Epithelial cell of esophagus (primary cell): ENCODE measurements at regions not wholly inside any gene's neighbourhood (a gene's known extent, or its start where the extent isn't known, plus 50 kb on each side); places are given as distances from the start of the nearest gene placed in this dataset.
A peak's percentile ranks its signal among the peaks of the same experiment; 100 is the strongest.
"Not testable (repeated sequence)": the region's sequence is repeated elsewhere in the genome, so short reads cannot be mapped to it uniquely, and the experiment has no call there.

Source experiments
- DNase-seq: peaks from one replicate; pipeline ENCODE4 v3.0.0; 2010; ENCODE audit warnings: low read depth
- H3K4me3 ChIP-seq: 2 replicates; pipeline ENCODE4 v1.5.1; 2011; ENCODE audit warnings: mild to moderate bottlenecking, low read length, control low read depth
- TF ChIP-seq, protein P1 (sequence below): IDR thresholded peaks from 2 replicates; pipeline ENCODE4 v1.5.1; 2011; ENCODE audit warnings: low read depth, mild to moderate bottlenecking, low read length, control low read depth, inconsistent platforms; ENCODE audit not compliant: insufficient read depth; ENCODE audit errors: missing control alignments

DNA sequence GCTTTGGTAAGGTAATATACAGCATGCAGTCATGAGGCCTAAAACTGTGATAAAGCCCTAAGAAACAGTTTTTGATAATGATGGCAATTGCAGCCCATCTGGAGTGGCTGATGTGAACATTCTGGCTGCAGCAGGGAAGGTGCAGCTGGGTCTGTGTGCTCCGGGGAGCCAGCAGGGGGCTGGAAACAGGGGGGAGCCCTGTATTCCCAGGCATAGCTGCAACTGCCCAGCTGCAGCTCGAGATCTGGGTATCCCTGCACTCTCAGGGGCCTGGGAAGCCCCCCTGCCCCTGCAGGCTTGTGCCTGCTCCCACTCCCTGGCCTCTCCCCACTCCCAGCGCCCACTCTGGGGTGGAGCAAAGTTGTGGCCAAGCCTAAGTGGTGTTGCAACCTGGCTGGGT, 95.6 kb downstream of the RRAGB start:
- DNase-seq, result no peak
- no peak overlapping the region for H3K4me3 ChIP-seq
- TF ChIP-seq, protein P1, sequence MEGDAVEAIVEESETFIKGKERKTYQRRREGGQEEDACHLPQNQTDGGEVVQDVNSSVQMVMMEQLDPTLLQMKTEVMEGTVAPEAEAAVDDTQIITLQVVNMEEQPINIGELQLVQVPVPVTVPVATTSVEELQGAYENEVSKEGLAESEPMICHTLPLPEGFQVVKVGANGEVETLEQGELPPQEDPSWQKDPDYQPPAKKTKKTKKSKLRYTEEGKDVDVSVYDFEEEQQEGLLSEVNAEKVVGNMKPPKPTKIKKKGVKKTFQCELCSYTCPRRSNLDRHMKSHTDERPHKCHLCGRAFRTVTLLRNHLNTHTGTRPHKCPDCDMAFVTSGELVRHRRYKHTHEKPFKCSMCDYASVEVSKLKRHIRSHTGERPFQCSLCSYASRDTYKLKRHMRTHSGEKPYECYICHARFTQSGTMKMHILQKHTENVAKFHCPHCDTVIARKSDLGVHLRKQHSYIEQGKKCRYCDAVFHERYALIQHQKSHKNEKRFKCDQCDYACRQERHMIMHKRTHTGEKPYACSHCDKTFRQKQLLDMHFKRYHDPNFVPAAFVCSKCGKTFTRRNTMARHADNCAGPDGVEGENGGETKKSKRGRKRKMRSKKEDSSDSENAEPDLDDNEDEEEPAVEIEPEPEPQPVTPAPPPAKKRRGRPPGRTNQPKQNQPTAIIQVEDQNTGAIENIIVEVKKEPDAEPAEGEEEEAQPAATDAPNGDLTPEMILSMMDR, result no peak

DNA sequence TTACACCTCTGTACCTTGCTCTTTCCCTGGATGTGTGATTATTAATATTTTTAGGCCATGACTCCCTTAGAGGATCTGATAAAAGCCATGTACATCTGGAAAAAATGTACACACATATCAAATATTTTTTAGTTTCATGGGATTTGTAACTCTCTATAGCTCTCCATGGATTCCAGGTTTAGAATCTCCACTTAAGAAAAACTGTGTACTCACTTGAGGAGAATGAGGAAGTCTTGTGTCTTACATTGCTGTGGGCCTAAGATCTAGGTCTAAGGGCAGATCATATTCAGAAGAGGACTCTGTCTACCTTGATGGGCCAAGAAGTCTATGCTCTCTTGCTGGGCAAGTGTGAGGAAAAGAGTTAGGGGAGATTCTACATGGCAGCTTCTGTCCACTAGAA, 98.0 kb downstream of the RRAGB start:
- H3K4me3 ChIP-seq, result no peak overlapping the region
- no peak for DNase-seq
- TF ChIP-seq, protein P1, result no peak

DNA sequence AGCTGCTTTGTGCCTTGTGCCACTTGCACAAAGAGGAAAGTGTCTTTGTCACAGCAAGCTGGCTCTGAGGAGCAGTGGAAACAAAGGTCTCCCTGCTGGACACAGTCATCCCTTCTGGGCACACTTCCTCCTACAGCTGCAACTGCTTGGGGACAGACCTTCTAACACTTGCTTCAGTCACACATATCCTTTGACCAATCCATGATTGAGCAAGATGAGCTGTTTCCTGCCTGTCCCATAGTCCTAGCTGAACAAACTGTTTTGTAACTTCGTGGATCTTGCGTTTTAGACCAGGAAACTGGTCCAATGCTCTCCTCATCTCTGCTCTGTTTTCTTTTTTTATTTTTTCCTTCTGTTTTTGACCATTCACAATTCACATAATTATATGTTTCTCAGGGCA, 98.5 kb downstream of the RRAGB start:
- no peak overlapping the region for H3K4me3 ChIP-seq
- TF ChIP-seq, protein P1, result no peak
- no peak for DNase-seq

DNA sequence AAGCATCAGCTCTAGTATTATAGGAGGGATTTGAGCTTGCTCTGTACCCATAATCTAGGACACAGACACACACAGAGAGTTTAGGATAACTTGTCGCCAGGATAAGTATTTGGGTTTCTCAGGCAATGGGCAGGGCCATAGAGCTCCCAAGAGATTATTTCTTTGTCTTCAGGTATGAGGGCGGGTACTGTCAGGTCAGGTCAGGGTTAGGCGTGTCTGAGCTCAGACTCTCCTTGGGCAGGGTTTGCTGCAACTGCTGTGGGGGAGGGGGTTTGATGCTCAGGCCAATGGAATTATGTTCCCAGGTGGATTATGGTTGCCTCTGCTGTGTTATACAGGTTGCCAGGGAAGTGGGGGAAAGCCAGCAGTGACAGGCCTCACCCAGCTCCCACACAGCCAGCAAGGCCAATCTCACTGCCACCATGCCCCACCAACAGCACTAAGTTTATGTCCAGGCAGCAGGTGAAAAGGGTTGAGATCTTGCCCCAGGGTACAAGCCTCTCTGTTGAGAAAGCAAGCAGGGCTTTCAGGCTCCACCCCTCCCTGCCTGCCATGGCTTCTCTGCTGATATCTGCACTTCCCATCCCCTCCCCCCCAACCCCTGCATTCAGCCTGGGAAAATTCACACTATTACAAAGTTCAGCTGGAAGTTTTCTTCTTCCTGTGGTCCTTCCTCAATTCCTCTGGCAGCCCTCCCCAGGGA, 101.3 kb downstream of the RRAGB start:
- TF ChIP-seq, protein P1, result no peak
- no peak overlapping the region for H3K4me3 ChIP-seq
- peak; percentile 13 for DNase-seq

DNA sequence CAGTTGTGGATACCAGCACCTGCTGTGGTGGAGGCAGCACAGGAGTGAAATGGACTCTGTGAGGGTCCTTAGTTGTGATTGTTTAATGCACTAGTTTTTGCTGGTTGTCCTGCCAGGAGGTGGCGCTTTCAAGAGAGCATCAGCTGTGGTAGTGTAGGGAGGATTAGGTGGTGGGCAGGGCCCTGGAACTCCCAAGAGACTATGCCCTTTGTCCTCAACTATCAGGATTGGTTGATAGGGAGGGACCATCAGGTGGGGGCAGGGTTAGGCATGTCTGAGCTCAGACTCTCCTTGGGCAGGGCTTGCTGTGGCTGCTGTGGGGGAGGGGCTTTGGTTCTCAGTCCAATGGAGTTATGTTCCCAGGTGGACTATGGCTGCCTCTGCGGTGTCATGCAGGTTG, 121.9 kb downstream of the RRAGB start:
- TF ChIP-seq, protein P1, result no peak
- H3K4me3 ChIP-seq, result no peak overlapping the region
- DNase-seq, result no peak

DNA sequence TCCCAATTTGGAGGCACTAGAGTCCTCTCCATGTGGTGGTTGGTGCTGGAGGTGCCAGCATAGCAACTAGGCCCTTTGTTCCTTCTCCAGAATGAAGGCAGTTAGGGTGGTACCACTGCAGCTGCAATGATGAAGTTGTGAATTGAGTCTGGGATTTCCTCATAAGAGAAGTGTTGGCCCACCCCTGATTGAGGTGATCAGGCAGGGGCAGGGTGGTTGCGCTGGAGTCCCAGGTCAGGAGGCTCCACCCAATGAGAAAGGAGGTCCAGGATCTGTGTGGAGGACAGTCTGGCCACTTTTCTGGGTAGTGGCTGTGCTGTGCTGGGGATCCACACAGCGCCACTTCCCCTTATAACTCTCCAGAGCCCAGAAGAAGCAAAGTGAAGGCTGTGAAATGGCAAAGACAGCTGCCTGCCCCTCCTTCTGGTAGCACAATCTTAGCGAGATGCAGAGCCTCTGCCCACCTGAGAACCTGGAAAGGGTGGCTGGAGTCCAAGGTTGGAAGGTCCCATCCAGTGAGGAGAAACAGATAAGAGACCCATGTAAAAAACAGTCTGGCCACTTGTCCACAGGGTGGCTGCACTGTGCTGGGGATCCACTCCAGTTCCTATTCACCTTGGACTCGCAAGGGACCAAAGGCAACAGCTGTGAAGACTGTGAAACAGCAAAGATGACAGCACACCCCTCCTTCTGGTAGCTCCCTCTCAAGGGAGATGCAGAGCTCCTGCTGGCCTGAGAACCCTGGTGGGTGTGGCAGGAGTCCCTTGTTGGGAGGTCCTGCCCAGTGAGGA, 124.6 kb downstream of the RRAGB start:
- TF ChIP-seq, protein P1, result no peak
- DNase-seq, result no peak

DNA sequence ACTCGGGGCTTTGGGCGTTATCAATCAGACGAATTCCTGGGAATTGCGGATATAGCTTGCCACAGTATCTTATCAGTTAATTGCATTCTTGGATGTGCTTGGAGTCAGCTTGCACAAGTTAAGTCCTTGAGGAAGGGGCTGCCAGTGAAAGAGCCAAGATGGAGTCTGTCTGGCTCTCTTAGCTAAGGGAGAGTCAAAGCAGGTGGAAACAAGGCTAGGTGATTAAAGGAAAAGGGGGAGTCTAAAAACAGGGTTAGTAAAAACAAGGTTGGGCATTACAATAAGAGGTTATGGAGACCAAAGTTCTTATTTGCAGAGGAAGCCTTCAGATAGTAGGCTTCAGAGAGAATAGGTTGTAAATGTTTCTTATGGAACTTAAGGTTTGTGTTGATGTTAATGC, 149.2 kb downstream of the RRAGB start:
- not testable (repeated sequence) for DNase-seq, H3K4me3 ChIP-seq

More for the DNA sequence above, 124.6 kb downstream of the RRAGB start:
- no peak overlapping the region for H3K4me3 ChIP-seq
